ENCODE measurements at regions not wholly inside any gene's neighbourhood (a gene's known extent, or its start where the extent isn't known, plus 50 kb on each side); places are given as distances from the start of the nearest gene placed in this dataset.
"Not testable (repeated sequence)": the region's sequence is repeated elsewhere in the genome, so short reads cannot be mapped to it uniquely, and the experiment has no call there.

GRCh38 chr3:189429019-189429418, 202.2 kb upstream of the TP63 start:
- Histone ChIP-seq H3K4me2 (ENCODE audit: low read length) (no peak overlapping the region), H3K27me3 (ENCODE audit: insufficient read depth, low read depth, low read length) (no peaks in the 10 kb centered on the region), H2AFZ (ENCODE audit: low read depth, low read length) (no peak overlapping the region), H4K20me1 (ENCODE audit: insufficient read depth) (no peaks in the 10 kb centered on the region), H3K9ac (ENCODE audit: low read length) (no peak overlapping the region), H3K9me2 (ENCODE audit: insufficient read depth, low read length) (no peaks in the 10 kb centered on the region), H3K4me3 (ENCODE audit: low read length) (no peak overlapping the region), H3K9me3 (ENCODE audit: low read length) (no peaks in the 10 kb centered on the region), H3K79me2 (replicated peaks; ENCODE audit: insufficient read depth, low read length) (no peaks in the 10 kb centered on the region), H3K36me3 (ENCODE audit: insufficient read depth, low read length) (no peaks in the 10 kb centered on the region), H3F3A (ENCODE audit: insufficient read depth, low read length, poor library complexity, severe bottlenecking) (no peaks in the 10 kb centered on the region), H3K27ac (ENCODE audit: low read length) (no peak overlapping the region)
- TF ChIP-seq CTCF (IDR thresholded peaks at IDR 0.05; ENCODE audit: poor library complexity, severe bottlenecking) (no peak), RAD21 (conservative IDR thresholded peaks at IDR 0.05) (no peak)

- H3K27me3 ChIP-seq (ENCODE audit: insufficient read depth, low read depth, low read length) = no peaks in the 10 kb centered on the region
- no peaks in the 10 kb centered on the region for H3F3A ChIP-seq (ENCODE audit: insufficient read depth, low read length, poor library complexity, severe bottlenecking)
- H3K79me2 ChIP-seq (replicated peaks; ENCODE audit: insufficient read depth, low read length) = no peaks in the 10 kb centered on the region
- H3K9me2 ChIP-seq (ENCODE audit: insufficient read depth, low read length) = no peaks in the 10 kb centered on the region
- TF ChIP-seq TAF1 (IDR thresholded peaks at IDR 0.05; ENCODE audit: low read depth) (no peak), REST (IDR thresholded peaks at IDR 0.05; ENCODE audit: borderline replicate concordance) (no peak), MXI1 (conservative IDR thresholded peaks at IDR 0.05; ENCODE audit: poor library complexity, severe bottlenecking) (no peak), EP300 (conservative IDR thresholded peaks at IDR 0.05; ENCODE audit: poor library complexity, severe bottlenecking) (no peak), POLR2AphosphoS5 (IDR thresholded peaks at IDR 0.05) (no peak)
- no peak overlapping the region for H3K9ac ChIP-seq (ENCODE audit: low read length)
- H3K9me3 ChIP-seq (ENCODE audit: low read length) = no peaks in the 10 kb centered on the region
- no peaks in the 10 kb centered on the region for H4K20me1 ChIP-seq (ENCODE audit: insufficient read depth)
- H3K4me3 ChIP-seq (ENCODE audit: low read length) = no peak overlapping the region
- no peak overlapping the region for H2AFZ ChIP-seq (ENCODE audit: low read depth, low read length)
- H3K27ac ChIP-seq (ENCODE audit: low read length) = no peak overlapping the region
- H3K36me3 ChIP-seq (ENCODE audit: insufficient read depth, low read length) = no peaks in the 10 kb centered on the region
- H3K4me2 ChIP-seq (ENCODE audit: low read length) = no peak overlapping the region
These were observed 201.0 kb upstream of the TP63 start for GRCh38 chr3:189430166-189430565.

- not testable (repeated sequence) for H2AFZ ChIP-seq (ENCODE audit: low read depth, low read length); H3K27me3 ChIP-seq (ENCODE audit: insufficient read depth, low read depth, low read length); H4K20me1 ChIP-seq (ENCODE audit: insufficient read depth); H3K9me3 ChIP-seq (ENCODE audit: low read length); H3K4me2 ChIP-seq (ENCODE audit: low read length); H3K36me3 ChIP-seq (ENCODE audit: insufficient read depth, low read length); H3K79me2 ChIP-seq (replicated peaks; ENCODE audit: insufficient read depth, low read length); H3K27ac ChIP-seq (ENCODE audit: low read length); H3F3A ChIP-seq (ENCODE audit: insufficient read depth, low read length, poor library complexity, severe bottlenecking); H3K9ac ChIP-seq (ENCODE audit: low read length); H3K4me3 ChIP-seq (ENCODE audit: low read length); H3K9me2 ChIP-seq (ENCODE audit: insufficient read depth, low read length)
These were observed 188.9 kb upstream of the TP63 start for GRCh38 chr3:189442257-189442656.
